HG03108 (cell line): ENCODE measurements at regions not wholly inside any gene's neighbourhood (a gene's known extent, or its start where the extent isn't known, plus 50 kb on each side); places are given as distances from the start of the nearest gene placed in this dataset.

Source experiments
- ATAC-seq: cut with Tn5 transposase; IDR thresholded peaks from one replicate; pipeline ENCODE4 v1.9.1; 2021; ENCODE audit warnings: moderate library complexity; ENCODE audit not compliant: unreplicated experiment

- no peak for ATAC-seq
These were observed 1155.2 kb upstream of the AUTS2 start for GRCh38 chr7:68442931-68443631.

- ATAC-seq, result no peak
These were observed 1154.2 kb upstream of the AUTS2 start for GRCh38 chr7:68444042-68444441.

GRCh38 chr7:68444956-68445355 lies 1153.3 kb upstream of the AUTS2 start:
- ATAC-seq, result no peak

GRCh38 chr7:68446183-68446582 lies 1152.1 kb upstream of the AUTS2 start:
- ATAC-seq, result no peak

- ATAC-seq, result no peak
These were observed 1149.2 kb upstream of the AUTS2 start for GRCh38 chr7:68449099-68449498.

- no peak for ATAC-seq
These were observed 1148.5 kb upstream of the AUTS2 start for GRCh38 chr7:68449816-68450215.

- no peak for ATAC-seq
These were observed 1143.3 kb upstream of the AUTS2 start for GRCh38 chr7:68454931-68455330.

GRCh38 chr7:68456469-68456868 lies 1141.8 kb upstream of the AUTS2 start:
- ATAC-seq, result no peak

- ATAC-seq, result no peak
These were observed 1140.8 kb upstream of the AUTS2 start for GRCh38 chr7:68457481-68457880.

- no peak for ATAC-seq
These were observed 1140.0 kb upstream of the AUTS2 start for GRCh38 chr7:68458010-68458908.

GRCh38 chr7:68461430-68461829 lies 1136.8 kb upstream of the AUTS2 start:
- ATAC-seq, result no peak

- no peak for ATAC-seq
These were observed 1127.3 kb upstream of the AUTS2 start for GRCh38 chr7:68470836-68471435.

- no peak for ATAC-seq
These were observed 1125.6 kb upstream of the AUTS2 start for GRCh38 chr7:68472688-68473087.

- ATAC-seq, result no peak
These were observed 1123.5 kb upstream of the AUTS2 start for GRCh38 chr7:68474661-68475216.

GRCh38 chr7:68476966-68477365 lies 1121.3 kb upstream of the AUTS2 start:
- no peak for ATAC-seq

- ATAC-seq, result no peak
These were observed 1119.9 kb upstream of the AUTS2 start for GRCh38 chr7:68478326-68478725.

GRCh38 chr7:68482800-68483199 lies 1115.5 kb upstream of the AUTS2 start:
- no peak for ATAC-seq

GRCh38 chr7:68484731-68485130 lies 1113.5 kb upstream of the AUTS2 start:
- no peak for ATAC-seq

- ATAC-seq, result no peak
These were observed 1112.9 kb upstream of the AUTS2 start for GRCh38 chr7:68485253-68485917.

- ATAC-seq, result no peak
These were observed 1109.8 kb upstream of the AUTS2 start for GRCh38 chr7:68488341-68489060.
